Type B pancreatic cell (in vitro differentiated cells): ENCODE measurements at regions not wholly inside any gene's neighbourhood (a gene's known extent, or its start where the extent isn't known, plus 50 kb on each side); places are given as distances from the start of the nearest gene placed in this dataset.

Experiments used
- DNase-seq: peaks from one replicate; pipeline ENCODE4 v3.0.0; 2021; ENCODE audit warnings: mixed read lengths; ENCODE audit not compliant: unreplicated experiment; ENCODE audit errors: extremely low spot score
- H3K27ac Mint-ChIP-seq: 2 replicates; pipeline ENCODE4 v1.8.0; 2021; ENCODE audit warnings: mild to moderate bottlenecking, mixed read lengths
- H3K27me3 Mint-ChIP-seq: 2 replicates; pipeline ENCODE4 v1.8.0; 2021; ENCODE audit warnings: mixed read lengths
- H3K36me3 Mint-ChIP-seq: 2 replicates; pipeline ENCODE4 v1.8.0; 2021; ENCODE audit warnings: mixed read lengths
- H3K4me1 Mint-ChIP-seq: one replicate; pipeline ENCODE4 v1.8.0; 2021; ENCODE audit warnings: mixed read lengths; ENCODE audit not compliant: unreplicated experiment
- H3K4me3 Mint-ChIP-seq: 2 replicates; pipeline ENCODE4 v1.8.0; 2021; ENCODE audit warnings: mild to moderate bottlenecking, mixed read lengths
- H3K9me3 Mint-ChIP-seq: 2 replicates; pipeline ENCODE4 v1.8.0; 2021; ENCODE audit warnings: mixed read lengths
- CTCF ChIP-seq: fragments of 200-600 bp; sonication (generic); conservative IDR thresholded peaks from 2 replicates; pipeline ENCODE4 v1.5.0; 2021; ENCODE audit warnings: antibody characterized with exemption, mild to moderate bottlenecking

DNA sequence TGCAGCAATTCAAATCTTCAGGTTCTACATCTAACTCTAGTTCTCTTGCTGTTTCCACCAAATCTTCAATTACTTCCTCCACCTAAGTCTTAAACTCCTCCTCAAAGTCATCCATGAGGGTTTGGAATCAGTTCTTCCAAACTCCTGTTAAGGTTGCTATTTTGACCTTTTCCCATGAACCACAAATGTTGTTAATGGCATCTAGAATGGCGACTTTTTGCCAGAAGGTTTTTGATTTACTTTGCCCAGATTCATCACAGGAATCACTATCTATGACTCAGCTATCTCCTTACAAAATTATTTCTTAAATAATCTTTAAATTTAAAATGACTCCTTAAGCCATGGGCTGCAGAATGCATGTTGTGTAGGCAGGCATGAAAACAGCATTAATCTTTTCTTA, 368.9 kb upstream of the TNP1 start:
- H3K27ac Mint-ChIP-seq, result no peak overlapping the region
- H3K4me3 Mint-ChIP-seq, result no peak overlapping the region
- H3K9me3 Mint-ChIP-seq, result peaks cover 7% of the 10 kb centered on the region
- no peak for TF ChIP-seq CTCF
- no peaks in the 10 kb centered on the region for H3K36me3 Mint-ChIP-seq
- H3K4me1 Mint-ChIP-seq, result peaks cover 9% of the 10 kb centered on the region
- no peak for DNase-seq
- no peaks in the 10 kb centered on the region for H3K27me3 Mint-ChIP-seq

DNA sequence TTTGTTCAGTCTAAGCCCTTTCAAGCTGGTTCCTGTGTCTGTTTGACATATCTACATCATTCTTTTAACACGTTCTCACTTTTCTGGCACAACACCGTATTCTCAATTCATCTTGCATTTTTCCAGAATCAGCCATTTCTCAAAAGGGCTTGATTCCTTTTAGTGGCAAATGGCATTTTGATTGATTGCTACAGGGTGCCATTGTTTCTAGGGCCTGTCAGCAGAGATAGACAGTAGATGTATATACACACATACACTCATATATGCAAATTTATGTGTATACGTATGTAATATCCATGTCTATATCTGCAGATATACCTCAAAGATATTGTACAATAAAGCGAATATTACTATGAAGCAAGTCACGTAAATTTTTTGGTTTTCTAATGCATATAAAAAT, 367.9 kb upstream of the TNP1 start:
- Mint-ChIP-seq H3K4me3 (no peak overlapping the region), H3K36me3 (no peaks in the 10 kb centered on the region), H3K27me3 (peaks cover under 1% of the 10 kb centered on the region), H3K4me1 (peaks cover 14% of the 10 kb centered on the region), H3K9me3 (peaks cover 7% of the 10 kb centered on the region), H3K27ac (no peak overlapping the region)
- TF ChIP-seq CTCF, result no peak
- DNase-seq, result no peak

GRCh38 chr2:217225596-217225995, 365.7 kb upstream of the TNP1 start:
- Mint-ChIP-seq H3K4me3 (no peak overlapping the region), H3K36me3 (no peaks in the 10 kb centered on the region), H3K4me1 (peaks cover 18% of the 10 kb centered on the region), H3K9me3 (peaks cover 7% of the 10 kb centered on the region), H3K27ac (no peak overlapping the region), H3K27me3 (peaks cover 4% of the 10 kb centered on the region)
- no peak for TF ChIP-seq CTCF
- DNase-seq, result no peak

DNA sequence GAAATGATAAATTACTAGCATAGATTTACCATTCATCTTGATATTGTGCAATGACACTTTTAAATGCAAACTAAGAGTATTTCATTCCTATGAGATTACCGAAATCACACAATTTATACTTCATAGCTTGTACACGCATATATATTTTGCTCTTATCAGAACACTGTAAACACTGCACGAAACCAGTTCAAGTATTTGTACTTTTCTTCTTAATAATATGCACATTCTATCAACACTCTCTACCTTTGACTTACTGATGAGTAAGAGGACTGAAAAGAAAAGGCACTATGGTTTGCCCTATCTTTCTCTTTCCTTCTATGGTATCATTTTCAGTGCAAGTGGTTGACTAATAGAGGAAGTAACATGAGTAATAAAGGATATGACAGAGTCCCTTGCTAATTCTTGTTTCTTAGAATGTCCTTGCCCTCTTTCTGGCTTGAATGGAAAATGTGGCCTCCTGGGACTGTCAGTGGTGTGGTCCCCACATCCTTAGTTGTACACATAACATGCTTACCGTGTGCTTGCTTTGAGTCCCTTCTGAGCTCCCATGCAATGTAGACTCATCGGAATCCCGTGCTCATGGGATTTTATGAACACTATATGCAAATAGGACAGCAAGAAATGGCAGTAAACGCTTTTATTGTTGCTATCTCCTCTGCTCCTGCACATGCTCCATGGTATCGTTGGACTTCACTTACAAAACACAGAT, 363.5 kb upstream of the TNP1 start:
- Mint-ChIP-seq H3K27me3 (peaks cover 4% of the 10 kb centered on the region), H3K27ac (peak overlapping the region; percentile 77), H3K4me3 (no peak overlapping the region), H3K4me1 (peaks cover 22% of the 10 kb centered on the region), H3K36me3 (no peaks in the 10 kb centered on the region), H3K9me3 (peaks cover 12% of the 10 kb centered on the region)
- DNase-seq, result no peak
- TF ChIP-seq CTCF, result no peak

DNA sequence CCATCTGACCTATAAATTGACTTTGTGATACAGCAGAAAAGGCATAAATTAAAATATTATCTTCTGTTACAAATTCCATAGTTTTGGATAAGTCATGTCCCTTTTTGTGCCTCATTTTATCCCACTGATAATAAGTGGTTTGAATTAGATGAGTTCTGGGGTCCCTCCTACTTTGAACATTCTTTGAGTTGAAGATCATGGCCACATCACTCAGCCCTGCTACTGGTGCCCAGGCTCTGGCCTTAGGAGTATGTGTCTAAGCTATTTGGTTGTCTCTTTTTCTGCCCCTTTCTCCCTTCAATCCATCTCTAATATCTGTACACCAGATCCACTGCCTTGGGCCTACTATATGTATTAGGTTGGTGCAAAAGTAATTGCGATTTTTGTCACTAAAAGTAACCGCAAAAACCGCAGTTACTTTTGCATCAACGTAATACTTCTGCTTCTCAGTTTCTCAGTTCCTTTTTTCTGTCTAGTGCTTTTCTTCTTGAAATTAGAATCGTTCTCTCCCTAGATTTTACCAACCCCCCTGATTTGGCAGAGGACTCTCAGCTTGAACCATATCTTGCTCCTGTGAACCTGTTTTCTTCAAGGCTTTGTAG, 362.5 kb upstream of the TNP1 start:
- Mint-ChIP-seq H3K4me1 (peaks cover 31% of the 10 kb centered on the region), H3K9me3 (peaks cover 12% of the 10 kb centered on the region), H3K36me3 (no peaks in the 10 kb centered on the region), H3K27me3 (peaks cover 4% of the 10 kb centered on the region), H3K27ac (no peak overlapping the region), H3K4me3 (no peak overlapping the region)
- no peak for DNase-seq
- no peak for TF ChIP-seq CTCF
